ENCODE measurements at regions not wholly inside any gene's neighbourhood (a gene's known extent, or its start where the extent isn't known, plus 50 kb on each side); places are given as distances from the start of the nearest gene placed in this dataset.

- no peak for TF ChIP-seq CTCF (IDR thresholded peaks at IDR 0.05)
- TF ChIP-seq POLR2A (IDR thresholded peaks at IDR 0.05), result no peak
- no peak for TF ChIP-seq POLR2AphosphoS5 (IDR thresholded peaks at IDR 0.05)
These were observed 51.8 kb upstream of the DTNBP1 start for GRCh38 chr6:15714658-15715057.

Data from prostate gland (tissue), 2 donors.